Activated naive CD8-positive, alpha-beta T cell treated with anti-CD3 and anti-CD28 coated beads, Interleukin-2, amount 50 U/mL, for 16 hours (primary cell): ENCODE measurements at regions not wholly inside any gene's neighbourhood (a gene's known extent, or its start where the extent isn't known, plus 50 kb on each side); places are given as distances from the start of the nearest gene placed in this dataset.
"Not testable (repeated sequence)": the region's sequence is repeated elsewhere in the genome, so short reads cannot be mapped to it uniquely, and the experiment has no call there.

Experiments used
- DNase-seq: peaks from one replicate; pipeline ENCODE4 v3.0.0-alpha.2; 2020; ENCODE audit warnings: low read depth, low spot score

DNA sequence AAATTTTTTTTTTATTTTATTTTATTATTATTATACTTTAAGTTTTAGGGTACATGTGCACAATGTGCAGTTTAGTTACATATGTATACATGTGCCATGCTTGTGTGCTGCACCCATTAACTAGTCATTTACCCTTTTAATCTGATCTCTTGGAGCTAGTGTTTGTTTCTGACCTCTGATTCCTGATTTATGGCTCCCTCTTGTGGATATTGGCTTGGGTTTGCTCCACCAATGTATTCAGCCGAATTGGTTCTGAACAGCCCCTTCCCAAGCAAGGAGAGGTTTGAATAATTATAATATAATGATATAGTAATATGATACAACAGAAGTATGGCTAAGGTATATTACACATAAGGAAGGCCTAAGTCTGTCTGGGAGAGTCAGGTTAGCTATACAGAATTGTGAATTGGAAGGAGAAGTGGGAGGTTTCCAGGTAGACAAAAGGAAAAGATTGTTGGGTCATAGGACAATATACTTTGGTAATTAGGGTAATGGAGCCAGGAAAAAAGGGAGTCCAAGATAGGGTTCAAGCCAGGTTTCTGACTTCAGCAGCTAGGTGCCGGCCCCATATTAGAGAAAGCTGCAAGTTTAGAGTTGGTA, 53.1 kb upstream of the HMCN1 start:
- DNase-seq = no peak

GRCh38 chr1:185680453-185680852, 53.7 kb upstream of the HMCN1 start:
- DNase-seq = no peak

DNA sequence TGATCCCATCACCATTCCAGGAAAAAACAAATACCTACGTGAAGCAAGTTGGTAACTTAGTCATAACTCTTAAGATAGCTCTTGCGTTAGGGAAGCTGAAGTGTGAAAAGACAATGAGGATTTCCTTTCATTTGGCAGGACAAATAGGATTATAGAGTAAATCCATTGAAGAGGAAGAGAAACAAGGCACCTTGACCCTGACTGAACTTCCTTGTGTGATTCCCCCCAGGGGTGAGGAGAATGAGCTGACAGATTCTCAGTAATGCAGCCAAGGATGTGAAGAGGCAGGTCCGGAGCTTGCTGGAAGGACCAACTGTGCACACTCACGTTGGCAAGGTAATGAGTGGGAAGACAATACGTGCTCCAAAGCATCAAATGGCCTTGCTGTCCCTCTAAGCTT, 55.0 kb upstream of the HMCN1 start:
- no peak for DNase-seq

- no peak for DNase-seq
These were observed 57.2 kb upstream of the HMCN1 start for GRCh38 chr1:185676969-185677368.

DNA sequence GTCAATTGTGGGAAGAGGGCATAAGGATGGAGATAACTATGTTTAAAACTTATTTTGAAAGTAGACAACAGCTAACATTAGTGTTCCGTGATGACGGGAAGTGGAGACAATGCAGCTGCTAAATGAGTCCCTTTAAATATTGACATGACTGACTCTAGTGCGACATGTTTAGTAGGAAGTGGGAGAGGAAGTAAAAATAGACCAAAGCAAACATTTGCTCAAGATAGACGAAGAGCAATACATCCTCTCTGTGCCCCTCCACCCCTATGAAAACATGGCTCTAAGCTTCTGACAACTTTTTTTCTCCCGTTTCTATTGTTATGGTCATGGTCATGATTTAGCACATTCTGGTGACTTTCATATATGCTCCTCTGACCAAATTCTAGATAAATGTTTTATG, 60.0 kb upstream of the HMCN1 start:
- no peak for DNase-seq

GRCh38 chr1:185672719-185673360, 61.4 kb upstream of the HMCN1 start:
- no peak for DNase-seq

DNA sequence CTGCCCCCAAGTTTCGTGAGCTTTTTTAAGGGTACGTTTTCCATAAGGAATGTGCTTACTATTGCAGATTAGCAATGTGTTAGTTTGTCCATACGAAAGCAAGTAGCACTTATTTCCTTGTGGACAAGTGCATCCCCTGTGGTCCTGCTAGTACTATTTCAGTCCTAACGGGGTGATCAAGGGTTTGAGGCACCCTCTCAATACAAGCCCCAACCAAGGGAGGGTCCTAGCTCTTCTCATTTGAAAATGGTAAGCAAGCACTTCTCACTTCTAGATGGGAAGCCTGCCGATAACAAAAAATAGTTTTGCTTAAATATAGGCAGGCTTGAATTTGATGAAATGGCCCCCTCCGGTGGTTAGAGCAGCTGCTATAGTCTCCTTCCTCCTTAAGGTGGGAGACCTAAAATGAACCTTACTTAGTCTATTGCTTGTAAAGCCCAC, 64.0 kb upstream of the HMCN1 start:
- DNase-seq = no peak

DNA sequence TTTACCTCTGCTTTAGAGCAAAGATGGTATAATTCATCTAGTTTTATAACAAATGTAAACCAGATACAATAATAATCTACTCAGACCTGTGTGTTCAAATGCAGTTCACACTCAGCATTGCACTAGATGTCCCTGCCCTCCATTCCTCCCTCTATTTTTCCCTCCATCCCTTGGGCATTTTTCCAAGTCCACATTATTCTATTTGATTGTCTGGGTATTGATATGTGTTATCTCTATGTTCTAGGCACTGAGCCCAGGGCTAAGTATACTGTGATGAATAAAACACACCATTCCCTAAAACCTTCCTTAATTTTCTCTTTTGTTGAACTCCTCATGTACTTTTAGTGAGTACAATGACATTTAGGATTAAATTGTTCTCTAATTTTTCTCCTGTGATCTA, 66.2 kb upstream of the HMCN1 start:
- no peak for DNase-seq

GRCh38 chr1:185666582-185666981, 67.6 kb upstream of the HMCN1 start:
- DNase-seq = no peak

DNA sequence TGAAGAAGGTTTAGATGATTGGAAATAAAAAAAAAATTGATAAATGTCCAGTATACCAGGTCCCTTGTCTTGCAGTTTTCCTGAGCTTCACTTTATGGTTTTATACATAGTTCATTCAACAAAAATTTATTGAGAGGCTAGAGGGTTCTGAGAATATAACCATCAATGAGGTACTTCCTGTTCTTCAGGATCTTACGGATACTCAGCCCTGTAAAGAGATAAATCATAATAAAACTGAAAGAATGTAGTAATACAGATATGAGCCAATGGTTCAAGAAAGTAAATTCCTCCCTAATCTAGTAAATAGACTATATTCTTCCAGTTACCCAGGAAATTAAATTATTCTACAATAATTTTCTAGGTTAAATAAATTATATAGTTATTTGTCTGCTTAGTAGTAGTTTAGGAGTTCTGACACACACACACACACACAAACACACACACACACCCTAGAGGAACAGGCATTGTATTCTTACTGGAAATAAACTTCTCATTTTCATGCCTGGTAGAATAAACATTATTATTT, 70.4 kb upstream of the HMCN1 start:
- DNase-seq = no peak

- no peak for DNase-seq
These were observed 70.9 kb upstream of the HMCN1 start for GRCh38 chr1:185663332-185663731.

- DNase-seq = no peak
These were observed 72.2 kb upstream of the HMCN1 start for GRCh38 chr1:185661971-185662370.

GRCh38 chr1:185656663-185657062, 77.5 kb upstream of the HMCN1 start:
- no peak for DNase-seq

- no peak for DNase-seq
These were observed 79.3 kb upstream of the HMCN1 start for GRCh38 chr1:185654952-185655314.

GRCh38 chr1:185654199-185654951, 79.8 kb upstream of the HMCN1 start:
- DNase-seq = no peak

DNA sequence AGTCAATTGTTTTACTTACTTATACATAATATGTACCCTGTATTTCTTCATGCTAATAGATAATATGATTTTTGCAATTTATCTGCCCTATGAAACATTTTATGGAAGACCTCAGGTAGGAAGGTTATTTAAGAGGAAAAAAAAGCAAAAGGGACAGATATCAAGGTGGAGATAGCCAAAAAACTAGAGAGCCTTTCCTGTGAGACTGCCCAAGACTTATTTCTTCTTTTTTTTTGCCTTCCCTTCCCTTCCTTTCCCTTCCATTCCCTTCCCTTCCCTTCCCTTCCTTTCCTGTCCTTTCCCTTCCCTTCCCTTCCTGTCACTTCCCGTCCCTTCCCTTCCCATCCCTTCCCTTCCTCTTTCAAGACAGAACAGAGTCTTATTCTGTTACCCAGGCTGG, 80.6 kb upstream of the HMCN1 start:
- no peak for DNase-seq

DNA sequence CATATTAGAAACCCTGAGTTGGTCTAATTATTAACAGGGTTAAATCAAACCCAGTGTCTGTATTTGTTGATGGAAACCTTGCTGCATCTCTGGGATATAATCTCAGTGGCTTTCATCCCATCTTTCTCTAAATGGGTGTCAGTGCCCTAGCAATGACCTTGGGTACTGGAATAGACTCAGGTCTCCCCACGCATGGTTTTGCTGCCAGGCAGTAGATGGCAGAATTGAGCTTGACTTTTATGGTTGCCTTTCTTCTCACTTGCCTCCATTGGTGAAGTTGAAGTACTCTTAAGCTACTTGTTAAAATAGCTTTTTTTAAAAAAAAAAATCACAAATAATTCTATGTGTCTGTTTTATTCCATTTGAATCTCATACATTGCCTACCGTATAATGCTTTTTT, 81.8 kb upstream of the HMCN1 start:
- no peak for DNase-seq

GRCh38 chr1:185650602-185651230, 83.5 kb upstream of the HMCN1 start:
- DNase-seq = no peak

DNA sequence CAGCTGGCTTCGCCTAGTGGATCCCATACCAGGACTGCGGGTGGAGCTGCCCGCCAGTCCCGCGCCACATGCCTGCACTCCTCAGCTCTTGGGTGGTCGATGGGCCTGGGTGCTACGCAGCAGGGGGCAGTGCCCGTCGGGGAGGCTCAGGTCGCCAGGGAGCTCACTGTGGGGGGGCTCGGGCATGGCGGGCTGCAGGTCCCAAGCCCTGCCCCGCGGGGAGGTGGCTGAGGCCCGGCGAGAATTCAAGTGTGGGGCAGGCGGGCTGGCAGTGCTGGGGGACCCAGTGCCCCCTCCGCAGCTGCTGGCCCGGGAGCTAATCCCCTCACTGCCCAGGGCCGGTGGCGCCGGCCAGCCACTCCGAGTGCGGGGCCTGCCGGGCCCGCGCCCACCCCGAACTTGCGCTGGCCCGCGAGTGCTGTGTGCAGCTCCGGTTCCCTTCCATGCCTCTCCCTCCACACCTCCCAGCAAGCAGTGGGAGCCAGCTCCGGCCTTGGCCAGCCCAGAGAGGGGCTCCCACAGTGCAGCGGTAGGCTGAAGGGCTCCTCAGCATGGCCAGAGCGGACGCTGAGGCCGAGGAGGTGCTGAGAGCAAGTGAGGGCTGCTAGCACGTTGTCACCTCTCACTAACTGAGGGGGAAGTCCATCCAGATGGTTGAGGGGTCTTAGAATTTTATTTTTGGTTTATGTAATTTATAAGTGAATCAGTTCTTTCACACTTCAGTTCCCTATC, 85.2 kb upstream of the HMCN1 start:
- DNase-seq = no peak

DNA sequence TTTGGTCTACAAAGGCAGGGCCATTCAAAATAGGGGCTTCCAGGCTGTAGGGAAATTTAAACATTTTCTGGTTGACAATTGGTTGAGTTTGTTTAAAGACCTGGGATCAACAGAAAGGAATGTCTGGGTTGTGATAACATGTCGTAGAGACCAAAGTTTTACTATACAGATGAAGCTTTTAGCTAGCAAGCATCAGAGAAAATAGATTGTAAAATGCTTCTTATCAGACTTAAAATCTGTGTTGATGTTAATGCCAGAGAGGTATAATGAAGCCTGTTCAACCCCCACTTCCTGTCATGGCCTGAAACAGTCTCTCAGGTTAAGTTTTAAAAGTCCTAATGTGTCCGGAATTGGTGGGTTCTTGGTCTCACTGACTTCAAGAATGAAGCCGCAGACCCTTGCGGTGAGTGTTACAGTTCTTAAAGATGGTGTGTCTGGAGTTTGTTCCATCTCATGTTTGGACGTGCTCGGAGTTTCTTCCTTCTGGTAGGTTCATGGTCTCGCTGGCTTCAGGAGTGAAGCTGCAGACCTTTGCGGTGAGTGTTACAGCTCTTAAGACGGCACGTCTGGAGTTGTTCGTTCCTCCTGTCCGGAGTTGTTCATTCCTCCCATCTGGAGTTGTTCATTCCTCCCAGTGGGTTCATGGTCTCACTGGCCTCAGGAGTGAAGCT, 86.5 kb upstream of the HMCN1 start:
- DNase-seq = not testable (repeated sequence)

GRCh38 chr1:185646202-185646683, 87.9 kb upstream of the HMCN1 start:
- DNase-seq = no peak
